Right atrium auricular region (tissue), 2 donors: ENCODE measurements at regions not wholly inside any gene's neighbourhood (a gene's known extent, or its start where the extent isn't known, plus 50 kb on each side); places are given as distances from the start of the nearest gene placed in this dataset.

Experiments used
- DNase-seq: peaks from one replicate; pipeline ENCODE4 v3.0.0-alpha.2; 2019; ENCODE audit warnings: low spot score
- H3K27ac ChIP-seq, 2 donors: fragments of 200-600 bp; sonication (generic); 1 replicate in 1 of 2; 2 replicates in 1 of 2; pipeline ENCODE4 v1.5.1; 2016 to 2019
- H3K27me3 ChIP-seq, 2 donors: fragments of 200-600 bp; sonication (generic); one replicate each; pipeline versions ENCODE4 v1.5.1 to v1.6.0; 2017 to 2019
- H3K36me3 ChIP-seq: fragments of 200-600 bp; sonication (generic); one replicate; pipeline ENCODE4 v1.5.1; 2016
- H3K4me1 ChIP-seq, 2 donors: fragments of 200-600 bp; sonication (generic); one replicate each; pipeline versions ENCODE4 v1.5.1 to v1.6.0; 2017 to 2019
- H3K4me3 ChIP-seq, 2 donors: fragments of 200-600 bp; sonication (generic); 1 replicate in 1 of 2; 2 replicates in 1 of 2; pipeline ENCODE4 v1.5.1; 2017 to 2019; ENCODE audit warnings: mild to moderate bottlenecking in 1 of 2, moderate library complexity in 1 of 2
- H3K9me3 ChIP-seq, 2 donors: fragments of 200-600 bp; sonication (generic); one replicate each; pipeline ENCODE4 v1.5.1; 2019
- TF ChIP-seq, protein P1 (sequence below), 2 donors: fragments of 200-600 bp; sonication (generic); IDR thresholded peaks; one replicate each; pipeline ENCODE4 v1.5.1; 2019; ENCODE audit warnings: antibody characterized with exemption in 2 of 2

DNA sequence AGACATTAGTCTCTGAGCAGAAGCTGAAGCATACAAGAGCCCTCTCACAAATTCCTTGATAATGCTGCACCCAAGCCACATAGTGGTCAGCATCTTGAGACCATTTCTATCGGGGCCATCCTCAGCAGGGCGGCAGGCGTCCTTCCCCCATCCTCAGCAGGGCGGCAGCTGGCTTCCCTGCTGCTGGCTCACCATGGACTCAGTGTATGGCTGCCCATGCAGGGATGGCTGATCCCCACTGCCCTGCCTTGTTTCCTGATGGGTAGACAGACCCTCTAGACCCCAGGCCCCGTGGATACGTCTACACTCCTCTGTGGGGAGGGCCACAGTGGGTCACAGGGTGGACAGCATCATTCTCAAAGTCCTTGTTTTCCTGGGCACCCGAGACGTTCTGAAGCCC, 406.8 kb downstream of the TCERG1L start:
- Histone ChIP-seq H3K9me3 (no peaks in the 10 kb centered on the region), H3K27me3 (no peaks in the 10 kb centered on the region), H3K36me3 (no peaks in the 10 kb centered on the region), H3K4me3 (no peak overlapping the region), H3K4me1 (no peaks in the 10 kb centered on the region), H3K27ac (no peak overlapping the region)
- TF ChIP-seq, protein P1, sequence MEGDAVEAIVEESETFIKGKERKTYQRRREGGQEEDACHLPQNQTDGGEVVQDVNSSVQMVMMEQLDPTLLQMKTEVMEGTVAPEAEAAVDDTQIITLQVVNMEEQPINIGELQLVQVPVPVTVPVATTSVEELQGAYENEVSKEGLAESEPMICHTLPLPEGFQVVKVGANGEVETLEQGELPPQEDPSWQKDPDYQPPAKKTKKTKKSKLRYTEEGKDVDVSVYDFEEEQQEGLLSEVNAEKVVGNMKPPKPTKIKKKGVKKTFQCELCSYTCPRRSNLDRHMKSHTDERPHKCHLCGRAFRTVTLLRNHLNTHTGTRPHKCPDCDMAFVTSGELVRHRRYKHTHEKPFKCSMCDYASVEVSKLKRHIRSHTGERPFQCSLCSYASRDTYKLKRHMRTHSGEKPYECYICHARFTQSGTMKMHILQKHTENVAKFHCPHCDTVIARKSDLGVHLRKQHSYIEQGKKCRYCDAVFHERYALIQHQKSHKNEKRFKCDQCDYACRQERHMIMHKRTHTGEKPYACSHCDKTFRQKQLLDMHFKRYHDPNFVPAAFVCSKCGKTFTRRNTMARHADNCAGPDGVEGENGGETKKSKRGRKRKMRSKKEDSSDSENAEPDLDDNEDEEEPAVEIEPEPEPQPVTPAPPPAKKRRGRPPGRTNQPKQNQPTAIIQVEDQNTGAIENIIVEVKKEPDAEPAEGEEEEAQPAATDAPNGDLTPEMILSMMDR (IDR thresholded peaks at IDR 0.05): no peak
- DNase-seq: no peak

DNA sequence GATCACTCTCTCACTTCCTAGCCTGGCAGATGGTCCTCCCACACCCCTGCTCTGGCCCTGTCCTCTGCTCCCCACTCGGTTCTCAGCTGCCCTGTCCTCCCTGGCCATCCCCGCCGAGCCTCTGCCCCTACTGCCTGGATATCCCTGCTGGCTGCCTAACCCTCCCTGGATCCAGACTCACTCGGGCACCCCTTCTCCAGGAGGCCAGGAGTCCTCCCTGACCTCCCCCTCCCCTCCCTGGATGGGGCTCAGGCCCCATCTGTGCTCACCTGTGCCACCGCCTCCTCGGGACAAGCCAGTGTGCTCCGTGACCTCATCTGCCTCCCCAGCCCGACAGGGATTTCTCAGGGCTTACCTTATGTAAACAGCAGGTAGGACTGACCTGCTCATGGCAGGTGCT, 406.1 kb downstream of the TCERG1L start:
- no peaks in the 10 kb centered on the region for H3K9me3 ChIP-seq
- TF ChIP-seq, protein P1 (IDR thresholded peaks at IDR 0.05): no peak
- no peaks in the 10 kb centered on the region for H3K27me3 ChIP-seq
- no peaks in the 10 kb centered on the region for H3K4me1 ChIP-seq
- no peaks in the 10 kb centered on the region for H3K36me3 ChIP-seq
- DNase-seq: no peak
- no peak overlapping the region for H3K27ac ChIP-seq
- H3K4me3 ChIP-seq: no peak overlapping the region

DNA sequence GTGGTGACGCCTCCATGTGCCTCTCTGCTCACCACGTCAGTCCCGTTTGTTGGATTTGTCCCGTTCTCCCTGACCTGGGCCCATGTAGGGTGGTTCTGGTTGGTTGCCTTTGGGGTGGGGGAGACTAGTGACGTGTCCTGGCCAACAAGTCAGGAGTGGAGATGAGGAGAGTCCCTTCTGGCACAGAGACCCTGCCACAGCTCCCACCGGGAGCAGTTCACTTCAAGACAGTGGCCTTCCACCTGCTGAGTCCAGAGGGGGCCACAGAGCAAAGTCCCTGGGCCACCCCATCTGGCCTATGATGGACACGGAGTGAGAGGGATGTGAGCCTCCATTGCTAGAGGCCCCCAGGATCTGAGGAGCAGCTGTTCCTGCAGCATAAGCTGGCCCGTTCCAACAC, 405.6 kb downstream of the TCERG1L start:
- Histone ChIP-seq H3K9me3 (peaks cover 0 to 3% of the 10 kb centered on the region in 2 donors), H3K27me3 (no peaks in the 10 kb centered on the region), H3K36me3 (no peaks in the 10 kb centered on the region), H3K4me3 (no peak overlapping the region), H3K27ac (no peak overlapping the region), H3K4me1 (no peaks in the 10 kb centered on the region)
- DNase-seq: no peak
- TF ChIP-seq, protein P1 (IDR thresholded peaks at IDR 0.05): no peak

DNA sequence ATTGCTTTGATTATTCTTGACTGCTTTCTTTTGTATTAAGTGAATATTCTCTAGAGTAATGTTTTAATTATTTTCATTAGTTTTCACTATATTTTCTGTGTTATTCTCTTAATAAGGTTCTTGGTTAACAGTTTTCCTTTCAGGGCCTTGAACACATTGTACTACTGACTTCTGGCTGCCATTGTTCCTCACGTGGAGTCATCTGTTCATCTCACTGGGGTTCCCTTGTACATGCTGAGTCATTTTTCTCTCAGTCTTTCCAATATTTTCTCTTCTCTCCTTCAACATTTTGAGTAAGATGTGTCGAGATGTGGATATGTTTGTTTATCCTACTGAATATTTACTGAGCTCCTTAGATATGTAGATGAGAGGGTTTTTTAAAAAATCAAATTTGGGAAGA, 400.7 kb downstream of the TCERG1L start:
- no peak for DNase-seq
- TF ChIP-seq, protein P1 (IDR thresholded peaks at IDR 0.05): no peak
- no peaks in the 10 kb centered on the region for H3K27me3 ChIP-seq
- no peaks in the 10 kb centered on the region for H3K4me1 ChIP-seq
- H3K27ac ChIP-seq: no peak overlapping the region
- H3K36me3 ChIP-seq: no peaks in the 10 kb centered on the region
- no peak overlapping the region for H3K4me3 ChIP-seq
- H3K9me3 ChIP-seq: peaks cover 0 to 12% of the 10 kb centered on the region in 2 donors

DNA sequence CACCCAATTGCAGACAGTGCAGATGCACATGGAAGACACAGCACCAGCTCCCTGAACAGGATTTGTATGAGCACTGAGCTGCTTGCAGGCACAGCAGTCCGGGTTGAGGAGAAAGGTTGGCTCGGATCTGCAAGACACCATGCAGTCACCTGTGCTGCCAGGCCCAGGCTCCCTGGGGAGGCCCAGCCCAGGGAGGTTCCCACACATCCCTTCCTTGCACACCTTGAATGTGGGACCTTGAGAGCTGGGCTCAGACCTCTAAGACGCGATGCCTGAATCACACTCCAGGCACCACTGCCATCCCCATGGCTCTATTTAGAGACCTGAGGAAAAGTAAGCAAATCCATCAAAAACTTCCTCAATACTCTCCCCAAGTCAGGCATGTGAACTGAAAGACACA, 397.7 kb downstream of the TCERG1L start:
- Histone ChIP-seq H3K9me3 (peaks cover 0 to 12% of the 10 kb centered on the region in 2 donors), H3K4me3 (no peak overlapping the region), H3K36me3 (no peaks in the 10 kb centered on the region), H3K27ac (no peak overlapping the region), H3K27me3 (no peaks in the 10 kb centered on the region), H3K4me1 (no peaks in the 10 kb centered on the region)
- TF ChIP-seq, protein P1 (IDR thresholded peaks at IDR 0.05): no peak
- DNase-seq: no peak

DNA sequence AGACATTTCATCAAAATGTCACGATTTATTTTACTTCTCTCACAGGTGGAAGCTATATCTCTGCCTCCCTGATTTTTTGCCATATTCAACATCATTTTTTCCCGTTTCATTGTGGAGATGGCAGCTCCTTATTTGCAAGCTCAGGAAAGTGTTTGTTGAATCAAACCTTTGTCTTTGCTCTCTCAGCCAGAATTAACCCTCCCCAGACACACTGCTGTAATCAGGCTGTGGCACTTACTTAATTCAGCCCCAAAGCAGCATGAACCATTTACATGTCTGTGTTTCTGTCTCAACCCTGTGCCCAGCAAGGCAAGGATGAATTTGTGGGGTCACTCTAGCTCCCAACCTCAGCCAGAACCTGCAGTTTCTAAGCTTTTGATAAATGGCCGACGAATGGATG, 397.2 kb downstream of the TCERG1L start:
- no peaks in the 10 kb centered on the region for H3K36me3 ChIP-seq
- no peak for DNase-seq
- peaks cover 0 to 12% of the 10 kb centered on the region in 2 donors for H3K9me3 ChIP-seq
- no peak overlapping the region for H3K27ac ChIP-seq
- H3K4me1 ChIP-seq: no peaks in the 10 kb centered on the region
- H3K27me3 ChIP-seq: no peaks in the 10 kb centered on the region
- no peak overlapping the region for H3K4me3 ChIP-seq
- TF ChIP-seq, protein P1 (IDR thresholded peaks at IDR 0.05): no peak
